ENCODE measurements at regions not wholly inside any gene's neighbourhood (a gene's known extent, or its start where the extent isn't known, plus 50 kb on each side); places are given as distances from the start of the nearest gene placed in this dataset.

- DNase-seq = peak; percentile 9
Measured at GRCh38 chr1:115203287-115203686, 114.0 kb upstream of the TSPAN2 start.

GRCh38 chr1:115201598-115201997 is 112.3 kb upstream of the TSPAN2 start:
- DNase-seq = no peak

DNA sequence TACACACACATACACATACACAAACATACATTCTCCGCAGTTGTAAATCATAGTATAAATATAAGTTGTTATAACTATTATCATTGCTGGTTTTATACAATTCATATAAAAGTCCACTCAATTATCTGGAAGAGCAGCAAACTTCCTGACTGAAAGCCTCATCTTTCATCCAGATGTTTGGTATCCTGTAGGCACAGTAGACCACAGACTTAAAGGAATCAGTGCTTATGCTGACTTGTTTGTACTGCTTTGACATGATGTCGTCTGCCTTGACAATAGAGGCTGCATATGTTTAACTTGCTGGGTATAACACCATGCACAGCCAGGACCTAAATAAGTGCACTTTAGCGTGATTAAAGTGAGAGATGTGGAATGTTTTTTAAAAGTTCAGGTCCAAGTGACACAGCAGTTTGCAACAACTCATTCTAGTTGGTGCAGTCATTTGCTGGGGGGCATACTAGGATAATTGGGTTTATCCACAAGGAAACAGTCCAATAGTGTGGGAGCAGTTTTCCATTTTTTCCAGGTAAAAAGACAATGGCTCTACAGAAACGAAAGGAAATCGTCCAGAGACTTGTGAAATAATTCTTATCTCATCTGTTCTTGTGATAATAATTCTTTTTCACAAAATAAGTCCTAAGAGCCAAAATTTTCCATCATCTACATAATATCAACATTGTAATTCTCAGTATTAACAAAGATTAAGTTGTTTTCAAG is 110.3 kb upstream of the TSPAN2 start:
- no peak for DNase-seq

- DNase-seq = no peak
Measured at GRCh38 chr1:115198938-115199337, 109.6 kb upstream of the TSPAN2 start.

DNA sequence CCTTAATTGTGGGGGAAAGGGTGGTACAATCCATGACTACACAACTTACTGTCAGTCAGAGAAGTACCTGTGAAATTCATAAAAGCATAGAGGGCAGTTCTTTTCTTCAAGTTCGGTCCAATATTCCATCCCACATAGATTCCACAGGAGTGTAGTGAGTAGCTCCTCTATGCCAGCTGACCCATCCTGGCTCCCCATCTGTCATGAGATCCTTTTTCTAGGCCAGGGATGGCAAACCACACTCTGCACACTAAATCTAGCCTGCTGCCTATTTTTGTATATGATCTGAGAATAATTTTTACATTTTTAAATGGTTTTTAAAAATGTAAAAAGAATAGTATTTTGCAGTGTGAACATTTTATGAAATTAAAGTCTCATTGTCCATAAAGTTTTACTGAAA is 107.0 kb upstream of the TSPAN2 start:
- no peak for DNase-seq

DNA sequence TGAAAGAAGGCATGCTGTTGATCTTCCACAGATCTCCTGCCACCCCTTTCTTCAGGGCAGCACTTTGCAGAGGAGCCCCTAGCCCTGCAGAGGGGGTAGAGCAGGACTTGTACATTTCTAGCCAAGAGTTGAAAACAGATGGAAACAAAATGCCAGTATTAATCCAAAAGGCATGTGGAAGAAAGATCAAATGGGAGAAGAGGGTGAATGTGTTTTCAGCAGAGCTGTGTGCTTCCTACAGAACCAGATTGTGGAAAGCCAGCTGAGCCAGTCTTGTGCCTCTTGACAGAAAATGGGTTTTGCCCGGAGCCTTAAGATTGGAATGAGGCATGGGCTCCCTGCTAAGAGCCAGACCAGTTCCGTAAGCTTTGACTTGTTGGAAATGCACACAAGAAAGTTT is 105.2 kb upstream of the TSPAN2 start:
- DNase-seq = no peak

DNA sequence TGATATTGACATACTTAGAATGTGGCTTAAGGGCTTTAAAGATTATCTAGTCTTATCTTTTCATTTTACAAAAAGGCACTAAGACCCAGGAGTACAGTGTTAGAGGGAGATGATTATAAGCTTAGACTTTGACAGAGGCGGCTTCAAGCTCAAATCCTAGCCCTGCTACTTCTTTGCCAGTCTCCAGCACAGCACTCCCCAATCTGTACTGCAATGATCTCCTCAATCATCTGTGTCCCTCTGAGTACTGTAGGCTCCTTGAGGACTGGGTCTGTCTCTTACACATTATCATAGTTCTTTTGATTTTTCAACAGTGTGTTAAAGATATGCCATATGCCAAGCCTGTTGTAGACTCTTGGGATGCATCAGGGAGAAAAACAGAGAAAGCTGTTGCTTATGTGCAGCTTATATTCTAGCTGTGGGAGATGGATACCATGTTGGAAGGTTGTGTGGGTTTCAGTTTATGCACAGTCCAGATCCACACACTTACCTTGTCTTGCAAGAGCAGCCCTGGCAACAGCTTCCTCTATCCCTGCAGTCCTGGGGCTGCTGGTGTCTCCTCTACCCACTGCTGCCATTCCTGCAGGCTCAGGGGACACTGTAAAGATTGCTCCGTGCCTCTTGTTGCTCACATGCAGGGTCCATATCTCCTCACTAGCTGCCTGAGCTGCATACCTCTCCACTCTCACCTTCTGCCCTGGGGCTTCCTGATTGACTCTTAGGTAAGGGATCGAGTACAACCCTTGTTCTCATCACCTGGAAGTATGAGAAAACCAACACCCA is 103.9 kb upstream of the TSPAN2 start:
- no peak for DNase-seq

- peak; percentile 30 for DNase-seq
Measured at GRCh38 chr1:115192200-115192767, 103.0 kb upstream of the TSPAN2 start.

GRCh38 chr1:115191691-115192090 is 102.4 kb upstream of the TSPAN2 start:
- DNase-seq = no peak

DNA sequence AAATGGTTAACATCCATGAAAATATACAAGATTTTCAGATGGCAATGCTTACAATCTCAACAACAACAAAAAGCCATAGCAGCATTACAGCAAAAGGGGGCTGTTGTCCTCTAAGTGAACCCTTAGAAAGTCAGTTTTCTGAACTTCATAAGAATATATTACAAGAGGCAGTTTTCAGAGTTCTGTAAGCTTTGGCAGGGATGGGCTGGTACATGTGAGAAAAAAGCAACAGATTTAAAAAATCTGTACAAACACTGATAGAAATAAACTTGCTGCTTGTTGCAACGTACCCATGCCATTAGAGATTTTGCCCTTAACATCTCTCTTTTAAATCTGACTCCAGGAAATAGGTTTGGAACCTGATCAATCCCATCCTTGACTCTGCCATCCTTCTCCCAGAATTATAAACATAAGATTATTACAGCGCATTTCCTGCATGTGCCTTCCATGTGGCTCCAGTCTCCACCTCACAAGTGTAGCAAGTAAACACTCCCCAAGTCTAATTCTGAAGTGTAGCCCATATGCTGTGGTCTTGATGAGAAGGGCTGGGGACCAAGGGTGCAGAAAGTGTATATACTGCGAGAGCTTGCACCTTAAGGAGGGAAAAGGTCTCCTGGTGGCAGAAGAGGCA is 101.4 kb upstream of the TSPAN2 start:
- DNase-seq = no peak

DNA sequence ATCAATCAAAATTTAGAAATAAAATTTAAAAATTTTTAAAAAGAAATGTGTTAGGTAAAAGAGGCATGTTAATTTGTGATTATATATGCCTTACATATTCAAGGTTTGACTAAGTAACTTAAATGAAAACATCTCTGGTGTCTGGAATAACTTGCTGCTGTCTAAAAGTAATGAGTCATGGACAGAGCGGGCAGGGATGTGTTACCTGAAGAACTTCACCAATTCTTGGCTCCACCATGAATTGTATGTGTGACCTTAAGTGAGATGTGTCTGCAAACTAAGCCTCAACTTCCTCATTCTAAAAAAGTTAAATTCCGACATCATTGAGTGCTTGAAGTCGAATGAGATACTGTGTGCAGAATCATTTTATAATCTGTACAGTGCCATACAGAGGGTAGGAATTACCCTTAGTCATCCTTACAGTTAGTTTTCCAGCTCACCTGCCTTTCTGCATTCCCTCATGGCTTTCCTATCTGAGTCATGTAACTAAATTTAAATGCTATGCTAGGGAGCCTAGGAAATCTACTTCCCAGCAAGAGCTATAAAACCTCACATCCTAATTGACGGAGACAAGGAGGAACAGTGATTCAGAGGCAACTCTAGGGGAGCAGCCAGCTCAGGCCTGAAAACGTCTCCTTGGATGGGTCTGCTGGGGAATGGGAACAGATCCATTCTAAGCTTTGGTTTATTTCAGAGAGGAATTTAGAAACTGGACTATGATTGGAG is 100.7 kb upstream of the TSPAN2 start:
- peak; percentile 51 for DNase-seq

DNA sequence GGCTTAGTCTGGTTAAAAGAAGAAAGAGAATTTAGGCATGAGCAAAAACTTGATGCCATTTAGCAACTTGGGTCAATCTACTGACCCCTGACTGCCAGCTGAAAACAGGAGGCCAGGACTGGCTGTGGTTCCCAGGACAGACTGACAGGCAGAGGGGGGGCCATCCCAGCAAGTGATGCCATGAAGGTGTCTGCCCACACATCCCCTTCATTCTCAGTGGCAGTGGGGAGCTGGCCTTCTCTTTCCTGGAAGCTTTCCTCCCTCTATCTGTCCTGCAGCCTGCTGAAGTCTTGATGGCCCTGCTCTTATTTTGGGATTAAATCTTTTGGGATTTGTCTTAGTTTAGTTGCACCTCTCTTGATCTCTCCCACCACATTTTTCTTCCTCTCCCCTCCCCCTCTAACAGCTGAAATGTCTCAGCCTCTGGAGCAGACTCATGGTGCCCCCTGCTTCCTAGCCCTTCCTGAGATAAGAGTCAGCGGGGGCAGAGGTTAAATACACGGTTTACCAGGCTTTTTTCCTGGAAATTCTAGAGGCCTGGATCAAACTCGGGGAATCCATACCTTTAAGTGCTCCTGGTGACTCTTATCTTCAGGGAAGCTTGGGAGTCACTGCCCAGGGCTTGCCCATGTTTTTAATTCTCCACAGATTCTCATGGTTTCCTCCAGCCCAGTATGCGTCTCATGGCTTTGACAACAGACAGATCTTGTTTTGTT is 99.5 kb upstream of the TSPAN2 start:
- no peak for DNase-seq

GRCh38 chr1:115186711-115187265 is 97.5 kb upstream of the TSPAN2 start:
- no peak for DNase-seq

- DNase-seq = no peak
Measured at GRCh38 chr1:115185336-115185735, 96.0 kb upstream of the TSPAN2 start.

GRCh38 chr1:115184951-115185331 is 95.6 kb upstream of the TSPAN2 start:
- DNase-seq = peak; percentile 25

DNA sequence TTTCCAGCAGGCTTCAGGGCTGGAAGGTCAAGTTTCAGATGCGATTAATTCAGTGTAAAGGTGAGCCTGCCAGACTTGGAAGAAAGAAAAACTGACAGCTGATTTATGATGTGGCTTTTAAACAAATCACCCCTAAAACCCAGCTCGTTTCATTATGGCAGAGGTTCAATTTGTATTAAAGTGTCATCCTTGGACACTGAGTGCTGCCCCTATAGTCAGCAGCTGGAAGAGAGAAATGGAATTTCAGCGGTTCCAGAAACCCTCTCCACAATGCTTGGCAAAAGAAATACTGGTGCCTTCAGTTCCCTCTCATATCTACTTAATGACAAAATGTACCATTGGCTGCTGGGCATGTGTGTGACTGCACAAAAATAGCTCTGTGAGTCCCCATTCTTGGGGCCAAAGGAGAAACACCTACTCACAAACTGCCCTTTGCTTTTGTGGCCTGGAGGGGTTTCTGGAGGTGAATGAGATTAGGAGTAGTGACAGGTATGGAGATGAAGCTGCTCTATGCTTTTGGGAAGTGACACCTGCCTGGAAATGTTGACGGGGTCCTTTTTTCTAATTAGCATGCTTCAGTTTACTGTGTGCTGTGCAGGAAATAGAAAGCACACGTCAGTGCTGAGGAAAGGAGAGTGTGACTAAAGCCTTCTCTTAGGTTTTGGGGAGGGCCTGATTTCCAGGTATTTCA is 95.1 kb upstream of the TSPAN2 start:
- DNase-seq = no peak

GRCh38 chr1:115183721-115184259 is 94.5 kb upstream of the TSPAN2 start:
- DNase-seq = no peak

DNA sequence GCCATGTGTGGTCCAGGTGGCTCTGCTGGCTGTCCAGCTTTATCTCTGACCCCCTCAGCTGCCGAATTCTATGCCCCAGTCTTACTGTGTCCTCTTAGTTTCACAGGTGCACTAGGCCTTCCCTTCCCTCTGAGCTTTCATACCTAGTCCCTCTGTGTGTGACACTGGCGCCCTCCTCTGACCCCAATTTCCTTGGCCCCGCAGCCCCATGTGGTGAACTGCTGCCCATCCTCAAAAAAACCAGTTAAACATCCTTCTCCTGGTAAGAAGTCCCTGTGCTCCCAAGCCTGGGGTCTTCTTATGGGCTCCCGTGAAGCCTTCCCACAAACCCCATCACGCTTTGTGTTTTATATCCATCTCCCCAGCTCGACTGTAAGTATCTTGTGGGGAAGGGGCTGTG is 93.9 kb upstream of the TSPAN2 start:
- no peak for DNase-seq

GRCh38 chr1:115182012-115182715 is 92.9 kb upstream of the TSPAN2 start:
- no peak for DNase-seq

DNA sequence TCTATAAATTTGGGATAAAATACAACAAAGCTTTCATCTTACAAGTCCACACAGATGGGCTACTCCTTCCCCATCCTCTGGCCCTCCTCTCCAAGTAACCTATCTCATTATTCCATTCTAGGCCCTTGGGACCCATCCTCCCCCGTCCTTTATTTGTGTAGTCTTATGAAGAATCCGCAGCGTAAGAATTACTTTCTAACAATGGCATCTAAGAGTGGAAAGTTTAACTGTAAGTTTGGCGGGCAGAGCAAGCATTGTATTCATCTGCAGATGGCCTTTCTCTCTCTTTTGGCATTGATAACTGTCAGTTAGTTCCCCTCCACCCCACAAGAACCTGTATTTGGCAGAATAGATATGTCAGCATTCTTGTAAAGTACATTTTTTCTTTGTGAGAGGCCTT is 91.9 kb upstream of the TSPAN2 start:
- no peak for DNase-seq

Data from OCI-M1 (cell line).